ENCODE measurements at regions not wholly inside any gene's neighbourhood (a gene's known extent, or its start where the extent isn't known, plus 50 kb on each side); places are given as distances from the start of the nearest gene placed in this dataset.

DNA sequence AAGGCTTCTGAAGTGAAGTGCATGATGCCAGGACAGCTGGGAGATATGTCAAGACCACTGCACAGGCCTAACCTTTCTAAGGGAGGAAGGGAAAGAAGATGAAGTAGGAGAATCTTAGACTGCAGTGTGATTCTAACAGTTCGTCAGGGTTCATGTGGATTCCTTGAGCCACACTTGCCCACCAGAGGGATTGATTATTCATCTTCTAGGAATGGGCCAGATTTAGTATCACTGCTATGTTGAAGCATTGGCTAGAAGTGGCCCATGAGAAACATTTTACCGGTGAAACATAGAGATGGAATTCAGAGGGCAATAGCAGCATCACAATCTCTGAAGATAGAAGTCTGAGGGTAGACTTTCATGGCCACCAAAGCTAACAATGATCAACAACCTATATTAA lies 550.8 kb upstream of the SLITRK1 start:
- in situ Hi-C loops (cut with MboI; ENCODE audit: low sequenced_read_pairs, unreplicated experiment): no loop called here
- no peak for DNase-seq (ENCODE audit: low spot score)
- TF ChIP-seq, protein P1, sequence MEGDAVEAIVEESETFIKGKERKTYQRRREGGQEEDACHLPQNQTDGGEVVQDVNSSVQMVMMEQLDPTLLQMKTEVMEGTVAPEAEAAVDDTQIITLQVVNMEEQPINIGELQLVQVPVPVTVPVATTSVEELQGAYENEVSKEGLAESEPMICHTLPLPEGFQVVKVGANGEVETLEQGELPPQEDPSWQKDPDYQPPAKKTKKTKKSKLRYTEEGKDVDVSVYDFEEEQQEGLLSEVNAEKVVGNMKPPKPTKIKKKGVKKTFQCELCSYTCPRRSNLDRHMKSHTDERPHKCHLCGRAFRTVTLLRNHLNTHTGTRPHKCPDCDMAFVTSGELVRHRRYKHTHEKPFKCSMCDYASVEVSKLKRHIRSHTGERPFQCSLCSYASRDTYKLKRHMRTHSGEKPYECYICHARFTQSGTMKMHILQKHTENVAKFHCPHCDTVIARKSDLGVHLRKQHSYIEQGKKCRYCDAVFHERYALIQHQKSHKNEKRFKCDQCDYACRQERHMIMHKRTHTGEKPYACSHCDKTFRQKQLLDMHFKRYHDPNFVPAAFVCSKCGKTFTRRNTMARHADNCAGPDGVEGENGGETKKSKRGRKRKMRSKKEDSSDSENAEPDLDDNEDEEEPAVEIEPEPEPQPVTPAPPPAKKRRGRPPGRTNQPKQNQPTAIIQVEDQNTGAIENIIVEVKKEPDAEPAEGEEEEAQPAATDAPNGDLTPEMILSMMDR (IDR thresholded peaks at IDR 0.05; ENCODE audit: borderline replicate concordance, control extremely low read depth, extremely low read depth, insufficient read depth, missing control alignments): no peak

DNA sequence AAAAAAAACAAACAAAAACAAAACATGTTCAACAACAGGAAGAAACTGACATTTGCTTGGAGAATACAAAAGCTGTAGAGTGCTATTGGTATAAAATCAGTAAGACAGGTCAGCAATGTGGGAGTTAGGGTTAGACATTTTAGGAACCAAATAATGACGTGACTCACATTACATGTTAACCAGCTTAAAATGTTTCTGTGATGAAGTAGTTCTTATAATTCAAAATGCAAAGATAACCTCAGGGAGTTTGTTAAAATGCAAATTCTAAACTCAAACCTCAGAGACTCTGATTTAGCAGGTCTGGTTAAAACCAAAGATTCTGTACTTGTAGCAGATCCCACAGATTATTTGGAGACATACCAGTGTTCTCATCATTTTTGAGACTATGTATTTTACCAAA lies 549.4 kb upstream of the SLITRK1 start:
- no peak for DNase-seq (ENCODE audit: low spot score)
- in situ Hi-C loops (cut with MboI; ENCODE audit: low sequenced_read_pairs, unreplicated experiment): no loop called here
- TF ChIP-seq, protein P1 (IDR thresholded peaks at IDR 0.05; ENCODE audit: borderline replicate concordance, control extremely low read depth, extremely low read depth, insufficient read depth, missing control alignments): no peak

DNA sequence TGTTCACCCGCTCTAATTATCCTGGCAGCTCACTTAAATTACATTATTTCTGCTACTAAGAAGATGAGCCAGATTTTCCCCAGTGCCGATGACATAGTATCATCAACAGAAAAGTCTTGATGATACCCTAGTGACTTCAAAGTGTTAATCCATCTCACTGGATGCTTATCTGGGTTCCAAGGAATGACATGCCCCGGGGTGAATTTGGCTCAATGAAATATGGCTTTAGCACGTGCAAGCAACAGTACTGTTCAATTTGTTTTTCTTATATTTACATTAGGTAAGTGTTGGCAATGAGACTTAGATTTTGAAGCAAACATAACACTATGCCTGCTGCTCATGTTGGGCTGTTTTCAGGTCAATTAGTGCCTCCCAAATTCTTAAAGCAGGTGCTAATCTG lies 548.2 kb upstream of the SLITRK1 start:
- in situ Hi-C loops (cut with MboI; ENCODE audit: low sequenced_read_pairs, unreplicated experiment): no loop called here
- TF ChIP-seq, protein P1 (IDR thresholded peaks at IDR 0.05; ENCODE audit: borderline replicate concordance, control extremely low read depth, extremely low read depth, insufficient read depth, missing control alignments): no peak
- DNase-seq (ENCODE audit: low spot score): no peak

- TF ChIP-seq, protein P1 (IDR thresholded peaks at IDR 0.05; ENCODE audit: borderline replicate concordance, control extremely low read depth, extremely low read depth, insufficient read depth, missing control alignments): no peak
- in situ Hi-C loops (cut with MboI; ENCODE audit: low sequenced_read_pairs, unreplicated experiment): no loop called here
- DNase-seq (ENCODE audit: low spot score): no peak
Measured at GRCh38 chr13:84430015-84430414, 547.7 kb upstream of the SLITRK1 start.

DNA sequence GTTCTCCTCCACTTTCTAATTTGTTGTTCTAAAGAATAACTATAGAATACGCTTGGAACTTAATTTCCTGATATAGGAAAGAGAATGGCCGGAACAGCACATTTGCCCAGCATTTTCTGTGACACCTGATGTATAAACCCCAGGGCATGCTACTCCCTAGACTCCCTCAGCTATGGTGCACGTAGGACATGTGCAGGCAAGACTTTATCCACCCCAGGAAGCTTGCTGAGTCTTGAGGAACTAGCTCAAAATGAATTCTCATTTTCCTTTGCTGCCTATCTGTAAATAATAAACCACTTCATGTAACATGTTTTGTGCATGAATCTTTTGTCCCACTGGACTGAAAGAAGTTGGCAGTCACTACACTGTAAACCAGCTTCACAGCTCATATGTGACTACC lies 535.8 kb upstream of the SLITRK1 start:
- TF ChIP-seq, protein P1 (IDR thresholded peaks at IDR 0.05; ENCODE audit: borderline replicate concordance, control extremely low read depth, extremely low read depth, insufficient read depth, missing control alignments): no peak
- in situ Hi-C loops (cut with MboI; ENCODE audit: low sequenced_read_pairs, unreplicated experiment): no loop called here
- DNase-seq (ENCODE audit: low spot score): no peak

- TF ChIP-seq, protein P1 (IDR thresholded peaks at IDR 0.05; ENCODE audit: borderline replicate concordance, control extremely low read depth, extremely low read depth, insufficient read depth, missing control alignments): no peak
- DNase-seq (ENCODE audit: low spot score): no peak
- in situ Hi-C loops (cut with MboI; ENCODE audit: low sequenced_read_pairs, unreplicated experiment): no loop called here
Measured at GRCh38 chr13:84417416-84417815, 535.1 kb upstream of the SLITRK1 start.

DNA sequence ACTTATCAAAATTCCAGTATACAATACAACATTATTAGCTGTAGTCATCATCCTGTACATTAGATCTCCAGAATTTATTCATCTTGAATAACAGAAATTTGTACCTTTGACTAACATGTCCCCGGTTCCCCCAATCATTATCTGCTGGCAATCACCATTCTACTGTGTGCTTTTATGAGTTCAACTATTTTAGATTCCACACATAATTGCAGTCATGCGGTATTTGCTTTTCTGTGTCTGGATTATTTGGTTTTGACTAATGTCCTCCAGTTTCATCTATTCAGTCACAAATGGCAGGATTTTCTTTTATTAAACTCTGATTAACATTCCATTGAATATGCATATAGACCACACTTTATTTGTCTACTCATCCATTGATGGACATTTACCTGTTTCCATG lies 530.7 kb upstream of the SLITRK1 start:
- no peak for DNase-seq (ENCODE audit: low spot score)
- TF ChIP-seq, protein P1 (IDR thresholded peaks at IDR 0.05; ENCODE audit: borderline replicate concordance, control extremely low read depth, extremely low read depth, insufficient read depth, missing control alignments): no peak
- in situ Hi-C loops (cut with MboI; ENCODE audit: low sequenced_read_pairs, unreplicated experiment): no loop called here

Data from GM13976 (cell line).